Amniotic epithelial cell (primary cell): ENCODE measurements at regions not wholly inside any gene's neighbourhood (a gene's known extent, or its start where the extent isn't known, plus 50 kb on each side); places are given as distances from the start of the nearest gene placed in this dataset.
A peak's percentile ranks its signal among the peaks of the same experiment; 100 is the strongest.

Experiments used
- DNase-seq: peaks from one replicate; pipeline ENCODE4 v3.0.0-alpha.2; 2010; ENCODE audit warnings: low read depth

DNA sequence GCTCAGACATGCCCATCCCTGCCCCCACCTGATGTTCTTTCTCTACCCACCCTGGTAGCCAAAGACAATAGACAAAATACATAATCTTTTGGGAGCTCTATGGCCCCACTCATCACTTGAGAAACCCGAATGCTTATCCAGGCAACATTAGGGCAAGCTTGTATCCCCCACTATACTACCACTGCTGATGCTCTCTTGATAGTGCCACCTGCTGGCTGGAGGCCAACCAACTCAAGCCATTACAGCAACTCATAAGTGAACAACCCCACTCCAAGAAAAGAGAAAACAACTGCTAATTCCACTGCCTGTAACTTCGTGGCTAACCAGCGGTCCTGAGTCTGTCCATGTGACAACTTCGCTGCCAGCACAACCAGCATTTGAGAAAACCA, 342.5 kb upstream of the TGFBR2 start:
- no peak for DNase-seq

DNA sequence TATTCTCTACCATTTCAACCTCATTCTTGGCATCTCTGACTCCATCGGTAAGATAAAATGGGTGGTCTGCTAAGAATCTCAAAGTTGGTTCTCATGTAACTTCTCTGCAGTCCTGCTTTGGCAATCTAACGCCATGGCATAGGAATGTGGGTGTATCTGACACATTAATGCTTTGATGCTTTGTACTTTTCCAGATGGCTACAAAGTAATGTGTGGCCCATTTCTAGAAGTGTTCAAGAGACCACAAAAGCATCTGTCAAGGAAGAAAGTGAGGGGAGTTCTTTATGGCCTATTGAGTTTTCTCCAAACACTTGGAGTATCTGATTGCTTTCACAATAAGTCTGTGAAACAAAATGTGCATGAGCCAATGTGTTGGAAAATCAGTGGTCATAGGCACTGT, 339.9 kb upstream of the TGFBR2 start:
- peak; percentile 89 for DNase-seq

DNA sequence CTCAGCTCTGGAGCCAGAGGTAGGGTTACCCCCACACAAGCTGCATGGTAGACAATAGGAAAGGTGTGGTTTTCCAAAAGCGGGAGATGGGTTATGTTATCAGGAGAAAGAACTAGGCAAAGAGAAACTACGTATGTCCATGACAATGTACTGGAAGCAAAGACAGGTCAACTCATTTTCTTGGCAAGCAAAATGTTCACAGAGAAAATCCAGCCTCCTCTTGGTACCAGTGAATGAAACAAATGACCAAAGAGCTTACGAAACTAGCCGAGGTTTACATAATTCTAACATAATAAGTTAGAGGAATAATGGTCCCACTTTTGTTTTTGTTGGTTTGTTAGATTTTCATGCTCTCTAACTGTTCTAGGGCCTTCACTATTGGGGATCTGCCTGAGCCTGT, 338.1 kb upstream of the TGFBR2 start:
- peak; percentile 58 for DNase-seq

DNA sequence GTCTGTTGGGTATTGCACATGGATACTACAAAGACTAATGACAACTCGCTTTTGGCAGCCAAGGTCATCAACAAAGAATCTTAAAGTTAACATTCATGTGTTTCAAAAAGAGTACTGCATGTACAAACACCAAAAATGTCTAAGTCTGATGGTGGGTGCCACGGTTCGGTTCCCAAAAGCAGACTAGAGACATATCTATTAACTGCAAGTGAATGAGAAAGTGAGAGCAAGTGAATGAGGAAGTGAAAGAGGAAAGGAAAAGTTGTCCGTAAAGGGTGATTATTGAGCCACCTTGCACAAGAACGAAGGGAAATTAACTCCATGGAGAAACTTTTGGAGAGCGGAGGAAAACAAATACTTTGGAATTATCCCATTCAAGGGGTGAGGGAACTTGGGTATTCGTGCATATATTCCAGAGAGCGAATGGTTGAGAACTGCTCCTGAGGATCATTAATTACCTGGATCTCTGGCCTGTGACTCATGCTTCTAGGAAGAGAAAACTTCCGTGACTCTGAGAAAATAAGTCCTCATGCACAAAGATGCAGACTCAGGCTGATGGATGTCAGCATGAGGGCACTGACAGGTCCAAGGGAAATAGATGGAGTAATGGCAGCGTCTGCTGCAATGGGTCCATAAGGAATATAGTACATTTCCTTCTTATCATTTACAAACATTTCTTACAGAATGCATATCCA, 336.5 kb upstream of the TGFBR2 start:
- DNase-seq, result peak; percentile 37

DNA sequence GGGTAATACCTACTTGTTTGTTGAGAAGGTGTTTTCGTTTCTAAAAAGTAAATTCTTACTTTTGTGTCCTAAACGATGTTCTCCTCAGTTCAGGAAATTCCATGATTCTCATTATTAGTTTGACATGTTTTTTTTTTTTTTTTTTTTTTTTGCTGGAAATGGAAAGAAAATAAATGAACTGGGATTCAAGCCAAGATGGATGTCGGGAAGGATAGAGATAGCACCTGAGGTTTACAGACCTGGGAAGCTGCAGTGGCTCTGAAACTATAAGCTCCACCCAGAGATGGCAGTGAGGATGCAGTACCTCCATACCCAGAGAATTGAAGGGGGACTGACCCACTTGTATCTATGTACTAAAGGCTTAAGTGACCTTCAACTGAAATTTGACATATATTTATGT, 334.6 kb upstream of the TGFBR2 start:
- no peak for DNase-seq

DNA sequence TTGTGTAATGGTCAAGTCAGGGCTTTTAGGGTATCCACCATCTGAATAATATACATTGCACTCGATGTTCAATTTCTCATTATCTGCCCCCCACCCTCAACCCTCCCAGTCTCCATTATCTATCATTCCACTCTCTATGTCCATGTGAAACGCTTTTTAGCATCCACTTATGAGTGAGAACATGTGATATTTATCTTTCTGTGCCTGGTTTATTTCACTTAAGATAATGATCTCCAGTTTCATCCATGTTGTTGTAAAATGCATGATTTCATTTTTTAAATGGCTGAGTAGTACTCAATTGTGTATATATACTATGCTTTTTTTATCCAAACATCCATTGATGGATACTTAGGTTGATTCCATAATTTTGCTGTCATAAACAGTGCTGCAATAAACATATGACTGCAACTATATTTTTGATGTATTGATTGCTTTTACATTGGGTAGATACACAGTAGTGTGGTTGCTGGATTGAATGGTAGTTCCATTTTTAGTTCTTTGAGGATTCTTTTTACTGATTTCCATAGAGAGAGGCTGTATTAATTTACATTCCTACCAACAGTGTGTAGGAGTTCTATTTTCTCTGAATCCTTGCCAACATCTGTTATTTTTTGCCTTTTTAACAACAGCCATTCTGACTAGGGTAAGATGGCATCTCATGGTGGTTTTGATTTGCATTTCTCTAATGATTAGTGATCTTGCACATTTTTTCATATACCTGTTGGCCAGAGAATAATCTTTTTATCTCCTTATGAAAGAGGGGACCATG, 332.9 kb upstream of the TGFBR2 start:
- peak; percentile 22 for DNase-seq

DNA sequence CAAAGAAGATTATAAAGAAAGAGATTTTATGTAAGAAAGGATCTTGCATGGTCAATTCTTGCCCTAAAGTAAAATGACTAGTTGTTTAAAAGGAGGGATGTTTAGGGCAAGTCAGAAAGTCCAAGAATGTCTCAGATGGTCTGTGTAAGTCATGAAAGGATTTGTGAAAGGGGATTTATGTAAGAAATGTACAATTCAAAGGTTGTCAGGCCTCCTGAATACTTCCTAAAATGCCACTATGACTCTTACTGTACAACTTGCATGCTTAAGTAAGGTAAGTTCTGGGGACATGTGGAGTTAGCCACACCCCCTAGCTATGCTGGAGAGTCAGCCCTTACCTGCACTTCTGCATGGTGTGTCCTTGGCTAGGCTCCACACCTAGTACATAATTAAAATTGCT, 328.9 kb upstream of the TGFBR2 start:
- no peak for DNase-seq

DNA sequence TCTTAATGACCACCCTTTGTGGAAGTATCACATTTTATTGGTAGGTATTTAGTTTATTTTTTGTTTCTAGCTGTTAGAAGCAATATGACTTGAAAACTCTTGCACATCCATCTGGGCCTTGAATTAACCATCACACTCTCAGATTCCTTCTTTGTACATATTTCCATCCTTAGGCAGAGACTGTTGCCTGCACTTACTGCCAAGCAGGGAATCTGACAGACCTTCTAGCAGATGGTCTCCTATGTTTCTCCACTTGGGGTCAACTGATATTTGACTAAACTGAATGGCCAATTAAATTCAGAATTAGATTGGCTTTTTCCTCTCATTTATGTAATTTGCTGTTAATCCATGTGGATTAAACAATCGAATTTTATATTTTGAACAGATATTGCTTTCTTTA, 324.9 kb upstream of the TGFBR2 start:
- DNase-seq, result no peak

DNA sequence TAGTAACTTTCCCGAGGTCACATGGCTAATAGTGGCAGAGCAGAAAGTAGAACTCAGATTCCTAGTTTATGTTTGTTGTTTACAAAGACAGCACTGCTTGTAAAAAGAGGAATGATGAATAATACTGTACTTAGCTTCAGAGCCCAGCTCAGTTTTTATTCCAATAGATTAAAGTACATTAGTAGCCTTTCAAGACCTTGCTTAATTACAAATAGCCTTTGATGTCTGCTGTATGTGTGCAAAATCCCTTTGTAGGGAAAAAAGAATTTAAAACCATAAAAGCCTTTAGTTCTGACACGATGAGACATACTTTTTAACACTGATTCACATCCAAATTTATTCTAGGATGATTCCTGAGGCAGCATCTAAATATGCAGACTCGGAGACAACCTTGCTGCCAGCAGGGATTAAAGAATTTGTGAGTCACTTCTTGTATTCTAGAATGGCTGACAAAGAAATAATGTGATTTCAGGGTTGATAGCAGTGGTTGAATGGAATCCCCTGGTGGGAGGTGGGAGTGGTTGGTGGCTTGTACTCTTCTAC, 324.2 kb upstream of the TGFBR2 start:
- peak; percentile 95 for DNase-seq

DNA sequence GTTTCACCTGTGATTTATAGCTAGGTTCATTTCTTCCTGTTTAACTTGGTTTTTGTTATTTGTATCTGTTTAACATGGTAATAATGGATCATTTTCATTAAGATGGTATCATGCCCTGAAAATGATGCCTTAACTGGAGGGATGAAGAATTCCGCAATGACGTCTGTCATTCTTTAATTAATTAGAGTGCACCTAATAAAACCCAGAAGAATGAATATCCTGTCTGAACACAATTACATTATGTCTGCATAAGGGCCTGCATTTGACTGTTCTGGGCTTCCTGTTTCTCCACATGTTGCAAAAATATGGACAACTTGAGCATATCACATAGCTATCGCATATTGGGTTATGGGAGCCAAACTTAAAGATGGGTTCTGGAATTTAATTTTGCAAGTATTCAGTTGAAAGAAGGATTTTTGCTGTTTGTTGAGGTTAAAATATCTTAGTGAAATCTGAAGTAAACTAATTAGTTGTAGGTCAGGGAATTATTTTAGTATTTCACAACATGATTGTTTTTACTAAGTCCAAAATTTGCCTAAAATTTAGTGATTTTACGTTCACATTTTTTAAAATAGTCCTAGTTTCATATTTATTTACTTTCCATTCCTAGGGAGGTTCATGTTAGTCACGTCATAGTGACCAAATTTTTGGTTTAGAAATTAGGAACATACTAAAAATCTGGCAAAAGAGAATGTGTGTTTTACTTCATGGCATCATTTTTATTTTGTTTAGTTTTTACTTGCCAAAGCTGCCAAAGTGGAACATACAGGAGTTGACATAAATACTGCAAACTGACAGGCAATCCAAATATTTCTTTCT, 321.0 kb upstream of the TGFBR2 start:
- no peak for DNase-seq

DNA sequence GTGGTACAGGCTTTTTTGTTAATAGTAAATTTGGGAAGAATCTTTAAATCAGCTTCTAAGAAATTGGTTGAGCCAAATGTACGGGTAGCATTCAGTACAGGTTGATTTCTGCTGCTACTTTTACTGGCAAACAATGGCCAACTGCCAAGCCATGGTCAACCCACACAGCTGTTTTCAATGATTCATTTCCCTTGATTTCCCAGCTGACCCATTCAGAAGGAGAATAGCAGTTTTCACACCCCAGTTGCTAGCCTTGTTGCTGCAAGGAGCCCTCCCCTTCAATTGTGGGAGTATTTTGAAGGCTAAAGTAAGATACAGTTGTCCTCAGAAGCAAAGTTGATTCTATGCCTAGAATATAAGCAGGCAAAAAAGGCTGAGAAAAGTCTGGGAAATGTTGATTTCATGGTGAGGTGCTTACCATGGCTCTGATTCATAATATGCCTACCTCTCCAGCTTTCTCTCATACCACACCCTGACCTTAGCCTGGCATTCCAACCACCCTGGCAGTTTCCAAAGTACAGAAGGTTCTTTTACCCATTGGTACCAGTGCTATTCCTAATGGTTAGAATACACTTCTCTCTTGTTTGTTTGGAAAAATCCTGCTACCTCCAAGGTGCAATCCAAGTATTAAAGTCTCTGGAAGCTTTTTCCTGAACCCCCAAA, 320.3 kb upstream of the TGFBR2 start:
- DNase-seq, result peak; percentile 98

DNA sequence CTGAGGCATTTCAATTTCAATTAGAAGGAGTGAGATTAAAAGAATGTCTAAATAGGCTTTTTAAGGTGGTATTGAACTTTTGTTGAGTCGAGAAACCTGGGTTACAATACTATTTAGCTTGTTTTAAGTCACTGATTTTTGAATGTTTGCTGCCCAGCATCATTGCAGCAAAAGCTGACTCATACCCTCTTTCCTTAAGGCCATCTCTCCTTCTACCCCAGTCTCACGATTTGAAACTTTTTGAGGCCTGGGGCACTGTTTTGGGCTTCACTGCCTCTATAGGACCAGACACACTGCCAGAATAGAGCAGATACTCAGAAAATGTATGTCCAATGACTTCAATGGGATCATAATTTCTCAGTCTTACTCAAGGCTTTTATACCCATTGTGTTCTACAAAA, 319.6 kb upstream of the TGFBR2 start:
- DNase-seq, result peak; percentile 12

DNA sequence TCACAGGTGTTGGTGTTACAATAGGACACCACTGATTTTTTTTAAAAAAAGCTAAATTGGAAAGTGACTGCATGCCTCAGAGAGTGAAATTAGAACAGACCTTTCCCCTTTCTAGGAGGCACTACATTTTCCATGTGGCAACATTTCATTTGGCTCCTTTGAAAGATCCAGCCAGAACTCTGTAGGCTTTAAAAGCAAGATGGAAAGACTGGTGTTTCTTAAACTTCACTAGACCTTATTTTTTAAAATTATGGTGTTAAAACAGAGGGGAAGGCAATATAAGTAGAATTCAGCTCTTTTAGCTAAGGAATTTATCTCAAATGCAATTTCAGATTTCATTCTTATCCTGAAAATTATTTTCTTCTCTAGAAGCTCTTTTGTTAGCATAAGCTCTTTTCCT, 317.6 kb upstream of the TGFBR2 start:
- DNase-seq, result no peak

DNA sequence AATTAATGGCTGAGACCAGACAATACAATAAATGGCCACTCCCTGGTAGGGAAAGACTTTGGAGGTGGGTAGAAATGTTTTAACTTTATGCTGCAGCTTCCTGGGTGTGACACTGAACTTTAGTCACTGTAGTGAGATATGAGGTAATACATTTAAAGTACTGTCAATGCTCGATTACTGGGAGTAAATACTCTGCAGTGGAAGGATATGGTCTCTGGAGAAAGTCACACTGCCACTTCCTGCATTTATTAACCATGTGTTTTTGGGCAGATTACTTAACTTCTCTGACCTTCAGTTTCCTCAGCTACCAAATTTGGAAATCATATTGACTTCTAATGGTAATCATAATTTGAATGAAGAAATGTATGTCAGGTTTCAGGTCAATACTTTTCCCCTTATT, 317.1 kb upstream of the TGFBR2 start:
- no peak for DNase-seq

DNA sequence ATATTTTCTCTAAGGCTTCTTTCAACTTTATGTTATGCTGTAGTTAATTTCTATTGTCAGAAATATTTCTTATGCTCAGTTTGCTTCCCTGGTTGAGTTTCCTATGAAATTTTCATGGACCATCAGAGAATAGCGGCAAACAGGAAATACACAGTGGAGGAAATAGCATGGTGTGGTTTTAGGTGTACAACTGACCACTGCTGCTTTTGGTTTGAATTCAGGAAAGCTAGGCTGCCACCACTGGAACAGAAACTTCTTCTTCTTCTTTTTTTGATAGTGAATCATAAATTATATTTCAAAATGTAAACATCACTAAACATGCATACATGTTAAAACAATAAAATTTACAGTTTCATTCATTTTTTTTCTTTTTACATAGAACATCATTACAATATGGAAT, 316.6 kb upstream of the TGFBR2 start:
- no peak for DNase-seq

DNA sequence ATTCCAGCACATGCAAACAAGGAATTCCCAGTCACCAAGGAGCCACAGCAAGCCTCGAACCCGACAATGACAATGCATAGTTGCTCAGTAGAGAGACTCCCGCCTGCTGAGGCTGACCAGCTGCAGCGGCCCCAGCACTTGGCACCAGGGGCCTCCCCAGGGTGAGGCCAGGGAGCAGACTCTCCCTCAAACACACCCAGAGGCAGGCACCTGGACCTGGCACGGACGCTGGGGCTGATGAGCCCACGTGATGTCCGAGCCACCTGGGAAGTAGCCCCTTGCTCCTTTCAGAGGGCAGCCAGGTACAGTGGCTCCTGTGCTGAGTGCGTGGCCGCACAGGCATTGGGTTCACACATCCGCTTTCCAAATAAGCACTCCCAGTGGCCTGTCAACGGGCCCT, 315.9 kb upstream of the TGFBR2 start:
- DNase-seq, result no peak

DNA sequence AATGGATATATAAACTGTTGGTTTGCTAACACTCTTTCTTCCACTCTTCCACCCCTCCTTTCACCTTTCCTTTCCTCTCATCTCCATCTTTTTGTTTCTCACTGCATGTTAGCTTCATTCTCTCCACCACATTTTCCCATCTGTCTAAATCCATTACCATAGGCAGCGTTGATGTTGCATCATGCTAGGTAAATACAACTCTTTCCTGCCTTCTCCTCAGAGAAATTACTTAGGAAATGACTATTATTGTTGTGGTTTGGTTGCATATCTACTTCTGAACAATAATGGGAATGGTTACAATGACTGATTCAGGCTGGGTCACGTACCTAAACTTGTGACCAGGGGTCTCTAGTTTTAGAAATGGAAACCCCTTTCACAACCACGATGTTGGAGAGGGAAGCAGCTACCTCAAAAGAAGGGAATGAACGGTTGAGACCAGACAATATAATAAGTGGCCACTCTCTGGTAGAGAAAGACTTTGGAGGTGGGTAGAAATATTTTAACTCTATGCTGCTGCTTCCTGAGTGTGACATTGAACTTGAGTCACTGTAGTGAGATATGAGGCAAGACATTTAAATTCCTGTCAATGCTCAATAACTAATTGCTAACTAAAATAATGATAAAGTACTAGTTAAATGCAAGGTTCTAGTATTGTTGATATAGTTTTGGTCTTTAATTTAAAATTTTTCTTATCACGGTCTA, 314.1 kb upstream of the TGFBR2 start:
- peak; percentile 28 for DNase-seq

DNA sequence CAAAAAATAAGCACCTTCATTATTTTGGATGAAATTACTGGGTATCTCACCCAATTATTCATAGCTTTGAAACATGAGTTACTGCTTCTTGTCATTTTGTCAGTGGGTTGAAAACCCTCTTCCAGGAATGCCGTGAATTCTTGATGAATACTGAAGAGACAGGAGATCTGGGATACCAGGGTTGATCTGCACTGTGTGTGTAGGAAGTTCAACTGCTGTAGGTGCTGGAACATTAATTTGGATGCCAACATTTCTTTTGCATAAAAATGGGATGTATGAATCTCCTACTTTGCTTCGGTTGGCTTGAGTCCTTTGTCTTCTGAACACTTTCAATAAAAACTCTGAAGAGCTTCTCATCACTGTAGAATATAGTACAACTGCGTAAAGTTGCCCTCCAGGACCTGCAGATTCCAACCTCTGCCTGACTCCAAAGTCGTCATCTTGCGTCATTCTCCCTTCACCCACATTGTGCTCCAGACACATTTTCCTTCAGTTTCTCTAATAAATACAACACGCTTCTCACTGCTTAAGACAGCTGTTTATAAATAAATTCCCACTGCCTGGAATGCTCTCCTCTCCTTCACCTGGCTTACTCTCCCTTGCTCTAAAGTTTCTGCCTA, 312.7 kb upstream of the TGFBR2 start:
- DNase-seq, result peak; percentile 46

DNA sequence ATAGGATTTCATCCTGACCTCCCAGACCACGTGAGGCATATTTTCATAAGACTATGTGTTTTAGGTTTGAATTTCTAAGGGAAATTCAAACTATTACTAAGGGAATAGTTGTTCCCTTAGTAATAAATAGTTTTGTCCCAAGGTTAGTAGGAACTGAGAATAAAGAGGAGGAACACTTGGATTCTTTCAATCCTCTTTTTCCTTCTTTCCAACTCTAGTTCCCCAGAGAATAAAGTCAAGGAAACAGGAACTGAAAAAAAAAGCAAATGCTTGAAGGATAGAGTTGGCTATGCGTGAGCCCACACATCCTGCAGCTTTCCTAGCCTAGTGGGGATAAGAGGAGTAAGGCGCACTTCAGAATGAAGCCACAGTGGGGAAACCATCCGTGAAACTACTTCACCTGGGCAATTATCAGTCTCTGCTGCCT, 312.1 kb upstream of the TGFBR2 start:
- no peak for DNase-seq

DNA sequence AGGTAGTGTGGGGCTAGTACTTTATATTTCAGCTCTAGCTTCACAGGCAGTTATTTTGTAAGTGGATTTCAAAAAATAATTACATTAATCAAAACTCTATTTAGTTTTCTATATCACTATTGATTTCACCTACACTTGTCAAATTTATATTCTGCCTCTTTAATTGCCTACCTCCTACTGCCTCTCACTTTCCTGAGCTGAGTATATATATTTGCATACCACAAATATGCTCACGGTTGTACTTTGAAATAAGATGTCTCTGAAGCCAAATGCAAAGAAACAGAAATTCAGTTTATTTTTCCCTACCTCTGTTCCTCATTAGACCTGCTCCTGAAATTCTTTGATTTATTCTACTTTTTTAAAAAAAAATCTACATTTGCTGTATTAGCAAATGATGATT, 309.3 kb upstream of the TGFBR2 start:
- no peak for DNase-seq
